H9 (cell line): ENCODE measurements at regions not wholly inside any gene's neighbourhood (a gene's known extent, or its start where the extent isn't known, plus 50 kb on each side); places are given as distances from the start of the nearest gene placed in this dataset.

Experiments used
- DNase-seq: peaks from one replicate; pipeline ENCODE4 v3.0.0-alpha.2; 2017
- H2AFZ ChIP-seq: one replicate; pipeline ENCODE4 v1.6.1; 2013; ENCODE audit warnings: mild to moderate bottlenecking, low read length, control low read depth, moderate library complexity
- H2AK5ac ChIP-seq: 2 replicates; pipeline ENCODE4 v1.6.1; 2013; ENCODE audit warnings: low read length, control low read depth, mixed read lengths; ENCODE audit not compliant: insufficient read length
- H2BK120ac ChIP-seq: one replicate; pipeline ENCODE4 v1.6.1; 2013; ENCODE audit warnings: low read depth, mild to moderate bottlenecking, low read length, control low read depth, inconsistent platforms; ENCODE audit not compliant: poor library complexity, severe bottlenecking
- H2BK12ac ChIP-seq: 2 replicates; pipeline ENCODE4 v1.6.1; 2013; ENCODE audit warnings: low read length, control low read depth, mixed read lengths, low read depth; ENCODE audit not compliant: insufficient read length
- H2BK15ac ChIP-seq: 2 replicates; pipeline ENCODE4 v1.6.1; 2013; ENCODE audit warnings: low read depth, low read length, control low read depth
- H2BK20ac ChIP-seq: one replicate; pipeline ENCODE4 v1.6.1; 2013; ENCODE audit warnings: low read depth, mild to moderate bottlenecking, low read length, control low read depth, inconsistent platforms; ENCODE audit not compliant: poor library complexity, severe bottlenecking
- H2BK5ac ChIP-seq: 2 replicates; pipeline ENCODE4 v1.6.1; 2013; ENCODE audit warnings: low read length, control low read depth, mixed read lengths; ENCODE audit not compliant: insufficient read length
- H3K14ac ChIP-seq: 2 replicates; pipeline ENCODE4 v1.6.1; 2013; ENCODE audit warnings: low read length, control low read depth; ENCODE audit not compliant: insufficient read depth
- H3K18ac ChIP-seq: 2 replicates; pipeline ENCODE4 v1.6.1; 2013; ENCODE audit warnings: low read depth, mild to moderate bottlenecking, mixed read lengths, low read length, control low read depth; ENCODE audit not compliant: insufficient read length
- H3K23ac ChIP-seq: 2 replicates; pipeline ENCODE4 v1.6.1; 2013; ENCODE audit warnings: low read length, control low read depth, mixed read lengths, low read depth; ENCODE audit not compliant: insufficient read length
- H3K23me2 ChIP-seq: 2 replicates; pipeline ENCODE4 v1.6.1; 2013; ENCODE audit warnings: low read depth, mild to moderate bottlenecking, mixed read lengths, low read length, control low read depth; ENCODE audit not compliant: insufficient read length, poor library complexity, severe bottlenecking
- H3K27ac ChIP-seq: 2 replicates; pipeline ENCODE4 v1.5.1; 2013; ENCODE audit warnings: low read length, control low read depth, mixed read lengths, low read depth; ENCODE audit not compliant: insufficient read length
- H3K27me3 ChIP-seq: 2 replicates; pipeline ENCODE4 v1.6.1; 2013; ENCODE audit warnings: low read length, control low read depth, inconsistent platforms; ENCODE audit not compliant: insufficient read depth
- H3K4ac ChIP-seq: 2 replicates; pipeline ENCODE4 v1.6.1; 2013; ENCODE audit warnings: low read depth, mild to moderate bottlenecking, control low read depth, inconsistent platforms, low read length, moderate library complexity
- H3K4me1 ChIP-seq: 2 replicates; pipeline ENCODE4 v1.6.1; 2013; ENCODE audit warnings: low read length, control low read depth, inconsistent platforms; ENCODE audit not compliant: insufficient read depth
- H3K4me2 ChIP-seq: 2 replicates; pipeline ENCODE4 v1.6.1; 2013; ENCODE audit warnings: low read length, control low read depth, mixed read lengths; ENCODE audit not compliant: insufficient read length, insufficient read depth
- H3K56ac ChIP-seq: 2 replicates; pipeline ENCODE4 v1.6.1; 2013; ENCODE audit warnings: low read depth, mild to moderate bottlenecking, mixed read lengths, low read length, control low read depth; ENCODE audit not compliant: insufficient read length
- H3K79me1 ChIP-seq: 2 replicates; pipeline ENCODE4 v1.6.1; 2013; ENCODE audit warnings: low read depth, mild to moderate bottlenecking, moderate library complexity, low read length, control low read depth, inconsistent platforms; ENCODE audit not compliant: insufficient read depth, poor library complexity, severe bottlenecking
- H3K79me2 ChIP-seq: 2 replicates; pipeline ENCODE4 v1.6.1; 2013; ENCODE audit warnings: low read length, control low read depth, inconsistent platforms; ENCODE audit not compliant: insufficient read depth
- H3K9ac ChIP-seq: 2 replicates; pipeline ENCODE4 v1.6.1; 2013; ENCODE audit warnings: low read length, control low read depth, mixed read lengths; ENCODE audit not compliant: insufficient read length; ENCODE audit errors: extremely low read depth
- H3K9me3 ChIP-seq: one replicate; pipeline ENCODE4 v1.6.1; 2013; ENCODE audit warnings: low read depth, low read length, inconsistent platforms; ENCODE audit not compliant: control insufficient read depth
- H3T11ph ChIP-seq: one replicate; pipeline ENCODE4 v1.6.1; 2013; ENCODE audit warnings: mild to moderate bottlenecking, low read length, control low read depth, inconsistent platforms
- H4K20me1 ChIP-seq: one replicate; pipeline ENCODE4 v1.6.1; 2013; ENCODE audit not compliant: control insufficient read depth, insufficient read length, insufficient read depth
- H4K5ac ChIP-seq: 2 replicates; pipeline ENCODE4 v1.6.1; 2013; ENCODE audit warnings: low read depth, mild to moderate bottlenecking, mixed read lengths, low read length, control low read depth; ENCODE audit not compliant: insufficient read length
- H4K8ac ChIP-seq: replicated peaks from 2 replicates; pipeline ENCODE4 v1.6.1; 2013; ENCODE audit warnings: low read length, control low read depth, mixed read lengths, low read depth; ENCODE audit not compliant: insufficient read length
- H4K91ac ChIP-seq: 2 replicates; pipeline ENCODE4 v1.6.1; 2013; ENCODE audit warnings: low read depth, mild to moderate bottlenecking, moderate library complexity, mixed read lengths, low read length, control low read depth; ENCODE audit not compliant: insufficient read length
- H3K27ac Mint-ChIP-seq, 3 experiments: 2 replicates in 2 of 3; 3 replicates in 1 of 3; pipeline ENCODE4 v1.8.0; 2020 to 2021; ENCODE audit warnings: mixed read lengths in 3 of 3, mild to moderate bottlenecking in 1 of 3, moderate library complexity in 1 of 3
- H3K27me3 Mint-ChIP-seq: 2 replicates; pipeline ENCODE4 v1.8.0; 2021; ENCODE audit warnings: low read depth, mild to moderate bottlenecking, moderate library complexity, mixed read lengths
- H3K36me3 Mint-ChIP-seq, 3 experiments: 2 replicates in 2 of 3; 3 replicates in 1 of 3; pipeline ENCODE4 v1.8.0; 2020 to 2021; ENCODE audit warnings: low read depth in 3 of 3, mixed read lengths in 3 of 3; ENCODE audit not compliant: insufficient read depth in 1 of 3
- H3K4me1 Mint-ChIP-seq, 2 experiments: 2 replicates each; pipeline ENCODE4 v1.8.0; 2020; ENCODE audit warnings: mixed read lengths in 2 of 2
- H3K4me3 Mint-ChIP-seq, 2 experiments: 2 replicates in 1 of 2; 3 replicates in 1 of 2; pipeline ENCODE4 v1.8.0; 2020 to 2021; ENCODE audit warnings: mild to moderate bottlenecking in 2 of 2, mixed read lengths in 2 of 2, moderate library complexity in 1 of 2
- H3K9me3 Mint-ChIP-seq, 2 experiments: 2 replicates in 1 of 2; 3 replicates in 1 of 2; pipeline ENCODE4 v1.8.0; 2020; ENCODE audit warnings: mild to moderate bottlenecking in 2 of 2, mixed read lengths in 2 of 2, moderate library complexity in 1 of 2
- CTCF ChIP-seq: fragments of 200-600 bp; sonication (generic); conservative IDR thresholded peaks from 3 replicates; pipeline ENCODE4 v1.8.0; 2021; ENCODE audit warnings: antibody characterized with exemption, mild to moderate bottlenecking
- WGBS: extraction: QIAGEN DNeasy Blood & Tissue Kit; methylation state at CpG from one replicate; pipeline ENCODE4 v1.1.7; 2013; ENCODE audit warnings: missing lambda C conversion rate, low lambda C conversion rate, mixed read lengths; ENCODE audit not compliant: insufficient read length; ENCODE audit errors: extremely low coverage; 5-methylcytosine and 5-hydroxymethylcytosine counted together

GRCh38 chr9:90055226-90055625, 450.4 kb downstream of the GADD45G start:
- no CpG with 5 or more reads among the region's 3 CpGs for WGBS
- Mint-ChIP-seq H3K9me3 (peaks cover 10 to 18% of the 10 kb centered on the region in 2 experiments), H3K27ac (no peak overlapping the region), H3K4me1 (no peaks in the 10 kb centered on the region), H3K27me3 (peaks cover 4% of the 10 kb centered on the region; the same call in 1 of the 2 replicates), H3K4me3 (no peak overlapping the region), H3K36me3 (peaks cover 0 to 10% (median 0%) of the 10 kb centered on the region in 3 experiments; a peak in 4 of 7 replicates)
- no peak for DNase-seq
- H2BK15ac ChIP-seq = no peak overlapping the region
- no peaks in the 10 kb centered on the region for H4K20me1 ChIP-seq
- no peak overlapping the region for H2AFZ ChIP-seq
- no peak overlapping the region for H3K23ac ChIP-seq
- no peak overlapping the region for H3K56ac ChIP-seq
- H3T11ph ChIP-seq = no peak overlapping the region
- no peak overlapping the region for H4K8ac ChIP-seq
- no peak for TF ChIP-seq CTCF
- no peak overlapping the region for H4K91ac ChIP-seq
- no peak overlapping the region for H3K4ac ChIP-seq
- H2BK5ac ChIP-seq = no peak overlapping the region
- no peaks in the 10 kb centered on the region for H3K79me1 ChIP-seq
- no peak overlapping the region for H2BK12ac ChIP-seq
- H2BK20ac ChIP-seq = no peak overlapping the region
- no peak overlapping the region for H3K14ac ChIP-seq
- no peaks in the 10 kb centered on the region for H3K4me1 ChIP-seq
- no peaks in the 10 kb centered on the region for H3K79me2 ChIP-seq
- no peak overlapping the region for H3K27ac ChIP-seq
- H3K9me3 ChIP-seq = no peaks in the 10 kb centered on the region
- no peak overlapping the region for H3K9ac ChIP-seq
- H3K4me2 ChIP-seq = no peak overlapping the region
- H3K18ac ChIP-seq = no peak overlapping the region
- no peak overlapping the region for H2AK5ac ChIP-seq
- H3K23me2 ChIP-seq = no peaks in the 10 kb centered on the region
- H3K27me3 ChIP-seq = no peaks in the 10 kb centered on the region
- H2BK120ac ChIP-seq = no peak overlapping the region
- no peak overlapping the region for H4K5ac ChIP-seq
